Psoas muscle (tissue), 7 donors: ENCODE measurements at regions not wholly inside any gene's neighbourhood (a gene's known extent, or its start where the extent isn't known, plus 50 kb on each side); places are given as distances from the start of the nearest gene placed in this dataset.

Experiments
- ATAC-seq, 4 donors: fragments of 200-7000 bp; cut with Tn5 transposase; one replicate each; pipeline ENCODE4 v1.9.1; 2020; ENCODE audit warnings: moderate library complexity in 3 of 4, mild to moderate bottlenecking in 2 of 4
- DNase-seq, 2 donors: peaks; one replicate each; pipeline ENCODE4 v3.0.0-alpha.2; 2020
- H3K27ac ChIP-seq: fragments of 200-600 bp; one replicate; pipeline ENCODE4 v1.8.0; 2022
- H3K27me3 ChIP-seq, 3 donors: fragments of 200-600 bp in 1 of 3; one replicate each; pipeline versions ENCODE4 v1.6.1 to v1.8.0; 2013 to 2022; ENCODE audit warnings: low read length in 2 of 3, mild to moderate bottlenecking in 2 of 3, moderate library complexity in 1 of 3; ENCODE audit not compliant: insufficient read depth in 3 of 3
- H3K36me3 ChIP-seq, 2 donors: fragments of 200-600 bp in 1 of 2; one replicate each; pipeline versions ENCODE4 v1.6.1 to v1.8.0; 2013 to 2022; ENCODE audit warnings: low read depth in 1 of 2, mild to moderate bottlenecking in 1 of 2, moderate library complexity in 1 of 2; ENCODE audit not compliant: insufficient read depth in 1 of 2
- H3K4me1 ChIP-seq: fragments of 200-600 bp; one replicate; pipeline ENCODE4 v1.8.0; 2022
- H3K4me3 ChIP-seq: fragments of 200-600 bp; one replicate; pipeline ENCODE4 v1.8.0; 2022; ENCODE audit warnings: mild to moderate bottlenecking
- H3K9me3 ChIP-seq: fragments of 200-600 bp; one replicate; pipeline ENCODE4 v1.8.0; 2022
- CTCF ChIP-seq: fragments of 200-600 bp; IDR thresholded peaks from one replicate; pipeline ENCODE4 v1.8.0; 2022; ENCODE audit warnings: antibody characterized with exemption
- WGBS, 3 donors: extraction: QIAGEN DNeasy Blood & Tissue Kit; methylation state at CpG; one replicate each; pipeline versions ENCODE4 v1.1.6 to v1.1.7; 2013; 5-methylcytosine and 5-hydroxymethylcytosine counted together
- intact Hi-C, 2 donors: fragments of 100-400 bp; cut with DNase I; formaldehyde crosslinking; loops; one replicate each; pipeline versions ENCODE4 v1.11.0 to v1.14.2; 2022
- donor health status: healthy with polysubstance abuse.
- donor health status: DM: no; HTN: no; CAD: no; lungs with moderate emphysema.
- donor health status: Bipolar disorder and iron deficiency.
- donor health status: healthy.
- donor health status: DM: yes; HTN: yes; CAD: no.
- donor health status: DM: no; HTN: no; CAD: no.
- donor health status: DM: yes; HTN: yes; CAD: no.

DNA sequence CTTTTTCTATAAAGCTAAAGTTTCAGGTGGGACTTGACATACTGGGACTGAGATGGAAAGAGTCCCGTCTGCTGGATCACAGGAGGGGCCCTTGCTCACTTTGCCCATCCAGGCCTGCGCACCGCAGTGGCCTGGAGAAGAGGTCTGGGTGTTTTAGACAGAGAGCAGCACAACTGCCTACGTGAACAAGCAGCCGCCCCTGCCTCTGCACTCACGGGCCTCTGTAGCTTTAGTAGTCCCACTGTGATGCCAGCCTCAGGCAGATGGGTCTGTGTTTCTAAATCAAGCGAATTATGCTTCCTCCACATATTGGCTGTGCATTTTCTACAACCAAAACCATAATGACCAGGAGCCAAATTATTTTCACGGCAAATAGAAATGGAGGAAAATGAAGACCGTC is 184.8 kb upstream of the FOXQ1 start:
- no peak for TF ChIP-seq CTCF
- no peak overlapping the region for H3K4me3 ChIP-seq
- no peaks in the 10 kb centered on the region for H3K9me3 ChIP-seq
- H3K27me3 ChIP-seq: peaks cover 0 to 1% (median 0%) of the 10 kb centered on the region in 3 donors
- intact Hi-C loops: loop anchor here in 1 of 2 donors (10.0 kb wide), 1 partner anchor 188 kb away; the partner anchor contains the start of gene FOXQ1
- ATAC-seq: no peak
- DNase-seq: no peak
- 84 to 89% (median 87%) methylated on average over 9 of the region's 9 CpGs for WGBS, 3 donors
- H3K36me3 ChIP-seq: no peaks in the 10 kb centered on the region
- H3K4me1 ChIP-seq: no peaks in the 10 kb centered on the region
- no peak overlapping the region for H3K27ac ChIP-seq

- Histone ChIP-seq H3K9me3 (no peaks in the 10 kb centered on the region), H3K27ac (no peak overlapping the region), H3K4me1 (no peaks in the 10 kb centered on the region), H3K27me3 (peaks cover 0 to 1% (median 0%) of the 10 kb centered on the region in 3 donors), H3K36me3 (no peaks in the 10 kb centered on the region), H3K4me3 (no peak overlapping the region)
- intact Hi-C loops: loop anchor here in 1 of 2 donors (10.0 kb wide), 1 partner anchor 189 kb away; the partner anchor contains the start of gene FOXQ1
- TF ChIP-seq CTCF: no peak
- 88 to 90% (median 90%) methylated on average over 7 of the region's 7 CpGs for WGBS, 3 donors
- DNase-seq (no peak), ATAC-seq (no peak)
These were observed 185.9 kb upstream of the FOXQ1 start for GRCh38 chr6:1126036-1126435.

DNA sequence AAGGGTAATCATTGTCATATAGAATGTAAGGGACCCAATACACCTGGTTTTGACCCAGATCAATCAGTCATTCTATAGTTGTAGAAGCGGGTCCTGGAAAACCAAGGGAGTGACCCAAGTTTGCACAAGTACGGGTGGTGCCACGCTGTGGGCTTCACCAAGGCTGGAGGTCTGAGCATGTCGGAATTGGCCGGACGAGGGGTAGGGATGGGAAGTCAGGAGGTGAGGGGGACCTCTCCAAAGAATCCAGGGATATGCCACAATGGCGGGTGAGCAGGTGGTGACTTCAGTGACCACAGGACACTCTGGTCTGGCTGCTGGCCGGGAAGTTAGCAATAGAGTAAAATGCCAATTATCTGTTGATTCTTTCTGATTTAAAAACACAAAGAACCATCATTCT is 186.6 kb upstream of the FOXQ1 start:
- Histone ChIP-seq H3K36me3 (no peaks in the 10 kb centered on the region), H3K4me3 (no peak overlapping the region), H3K27me3 (peaks cover 0 to 1% (median 0%) of the 10 kb centered on the region in 3 donors), H3K27ac (no peak overlapping the region), H3K4me1 (no peaks in the 10 kb centered on the region), H3K9me3 (no peaks in the 10 kb centered on the region)
- no peak for TF ChIP-seq CTCF
- WGBS, 3 donors: 94 to 96% (median 94%) methylated on average over 8 of the region's 8 CpGs
- no peak for DNase-seq
- ATAC-seq: no peak
- intact Hi-C loops: loop anchor here in 1 of 2 donors (10.0 kb wide), 1 partner anchor 190 kb away; the partner anchor contains the start of gene FOXQ1

GRCh38 chr6:1124885-1125284 is 187.0 kb upstream of the FOXQ1 start:
- TF ChIP-seq CTCF: no peak
- Histone ChIP-seq H3K4me3 (no peak overlapping the region), H3K27me3 (peaks cover 0 to 1% (median 0%) of the 10 kb centered on the region in 3 donors), H3K4me1 (no peaks in the 10 kb centered on the region), H3K27ac (no peak overlapping the region), H3K9me3 (no peaks in the 10 kb centered on the region), H3K36me3 (no peaks in the 10 kb centered on the region)
- ATAC-seq: no peak
- WGBS, 3 donors: 66 to 73% (median 71%) methylated on average over 6 of the region's 6 CpGs
- intact Hi-C loops: loop anchor here in 1 of 2 donors (10.0 kb wide), 1 partner anchor 190 kb away; the partner anchor contains the start of gene FOXQ1
- no peak for DNase-seq
